ENCODE measurements at regions not wholly inside any gene's neighbourhood (a gene's known extent, or its start where the extent isn't known, plus 50 kb on each side); places are given as distances from the start of the nearest gene placed in this dataset.

DNA sequence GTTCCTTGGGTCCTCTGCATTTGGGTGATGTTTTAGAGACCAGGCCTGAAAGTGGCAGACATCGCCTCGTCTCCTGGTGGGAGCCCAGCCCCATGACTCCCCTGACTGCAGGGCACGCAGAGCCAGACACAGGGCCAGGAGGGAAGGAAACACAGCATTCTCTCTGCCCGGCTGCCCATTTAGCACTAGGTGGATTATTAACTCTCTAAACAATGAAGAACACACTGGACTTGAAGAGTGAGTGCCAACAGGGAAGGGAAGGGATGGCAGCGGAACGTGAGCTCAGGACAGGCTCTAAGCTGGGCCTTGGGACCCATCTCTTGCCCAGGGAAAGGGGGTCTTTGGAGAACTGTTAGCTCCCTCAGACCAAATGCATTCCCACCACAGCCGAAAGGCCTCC lies 80.4 kb downstream of the TBXT start:
- TF ChIP-seq, protein P1, sequence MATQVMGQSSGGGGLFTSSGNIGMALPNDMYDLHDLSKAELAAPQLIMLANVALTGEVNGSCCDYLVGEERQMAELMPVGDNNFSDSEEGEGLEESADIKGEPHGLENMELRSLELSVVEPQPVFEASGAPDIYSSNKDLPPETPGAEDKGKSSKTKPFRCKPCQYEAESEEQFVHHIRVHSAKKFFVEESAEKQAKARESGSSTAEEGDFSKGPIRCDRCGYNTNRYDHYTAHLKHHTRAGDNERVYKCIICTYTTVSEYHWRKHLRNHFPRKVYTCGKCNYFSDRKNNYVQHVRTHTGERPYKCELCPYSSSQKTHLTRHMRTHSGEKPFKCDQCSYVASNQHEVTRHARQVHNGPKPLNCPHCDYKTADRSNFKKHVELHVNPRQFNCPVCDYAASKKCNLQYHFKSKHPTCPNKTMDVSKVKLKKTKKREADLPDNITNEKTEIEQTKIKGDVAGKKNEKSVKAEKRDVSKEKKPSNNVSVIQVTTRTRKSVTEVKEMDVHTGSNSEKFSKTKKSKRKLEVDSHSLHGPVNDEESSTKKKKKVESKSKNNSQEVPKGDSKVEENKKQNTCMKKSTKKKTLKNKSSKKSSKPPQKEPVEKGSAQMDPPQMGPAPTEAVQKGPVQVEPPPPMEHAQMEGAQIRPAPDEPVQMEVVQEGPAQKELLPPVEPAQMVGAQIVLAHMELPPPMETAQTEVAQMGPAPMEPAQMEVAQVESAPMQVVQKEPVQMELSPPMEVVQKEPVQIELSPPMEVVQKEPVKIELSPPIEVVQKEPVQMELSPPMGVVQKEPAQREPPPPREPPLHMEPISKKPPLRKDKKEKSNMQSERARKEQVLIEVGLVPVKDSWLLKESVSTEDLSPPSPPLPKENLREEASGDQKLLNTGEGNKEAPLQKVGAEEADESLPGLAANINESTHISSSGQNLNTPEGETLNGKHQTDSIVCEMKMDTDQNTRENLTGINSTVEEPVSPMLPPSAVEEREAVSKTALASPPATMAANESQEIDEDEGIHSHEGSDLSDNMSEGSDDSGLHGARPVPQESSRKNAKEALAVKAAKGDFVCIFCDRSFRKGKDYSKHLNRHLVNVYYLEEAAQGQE (IDR thresholded peaks at IDR 0.05; ENCODE audit: insufficient read depth in 1 of 2, low read depth in 2 of 2, low read length in 1 of 2): no peak
- TF ChIP-seq, protein P2, sequence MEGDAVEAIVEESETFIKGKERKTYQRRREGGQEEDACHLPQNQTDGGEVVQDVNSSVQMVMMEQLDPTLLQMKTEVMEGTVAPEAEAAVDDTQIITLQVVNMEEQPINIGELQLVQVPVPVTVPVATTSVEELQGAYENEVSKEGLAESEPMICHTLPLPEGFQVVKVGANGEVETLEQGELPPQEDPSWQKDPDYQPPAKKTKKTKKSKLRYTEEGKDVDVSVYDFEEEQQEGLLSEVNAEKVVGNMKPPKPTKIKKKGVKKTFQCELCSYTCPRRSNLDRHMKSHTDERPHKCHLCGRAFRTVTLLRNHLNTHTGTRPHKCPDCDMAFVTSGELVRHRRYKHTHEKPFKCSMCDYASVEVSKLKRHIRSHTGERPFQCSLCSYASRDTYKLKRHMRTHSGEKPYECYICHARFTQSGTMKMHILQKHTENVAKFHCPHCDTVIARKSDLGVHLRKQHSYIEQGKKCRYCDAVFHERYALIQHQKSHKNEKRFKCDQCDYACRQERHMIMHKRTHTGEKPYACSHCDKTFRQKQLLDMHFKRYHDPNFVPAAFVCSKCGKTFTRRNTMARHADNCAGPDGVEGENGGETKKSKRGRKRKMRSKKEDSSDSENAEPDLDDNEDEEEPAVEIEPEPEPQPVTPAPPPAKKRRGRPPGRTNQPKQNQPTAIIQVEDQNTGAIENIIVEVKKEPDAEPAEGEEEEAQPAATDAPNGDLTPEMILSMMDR (IDR thresholded peaks at IDR 0.05): no peak

Data from Panc1 (cell line).